H1 (cell line): ENCODE measurements at regions not wholly inside any gene's neighbourhood (a gene's known extent, or its start where the extent isn't known, plus 50 kb on each side); places are given as distances from the start of the nearest gene placed in this dataset.

Experiments
- CTCF ChIA-PET: fragments of 300-600 bp; sonication (Branson Sonifier 250); formaldehyde crosslinking; loops from one replicate; lab custom pipeline; 2021; ENCODE audit not compliant: partially characterized antibody; lab: Charles Lee
- POLR2A ChIA-PET: fragments of 300-600 bp; sonication (Branson Sonifier 250); formaldehyde crosslinking; loops from one replicate; lab custom pipeline; 2021; ENCODE audit warnings: inconsistent platforms; ENCODE audit not compliant: partially characterized antibody; lab: Charles Lee
- DNase-seq, 2 experiments: peaks; one replicate each; pipeline versions ENCODE4 v3.0.0 to v3.0.0-alpha.2; 2010 to 2022; ENCODE audit warnings: low spot score in 2 of 2, low read depth in 1 of 2, mixed read lengths in 1 of 2
- FAIRE-seq: peaks from 2 replicates; lab custom pipeline; 2011; peaks lifted over from hg19 to GRCh38; lab: Jason Lieb, UNC
- H2AFZ ChIP-seq: 2 replicates; pipeline ENCODE4 v1.8.1; 2012; ENCODE audit warnings: low read length, inconsistent platforms
- H2AK5ac ChIP-seq: 2 replicates; pipeline ENCODE4 v1.6.1; 2013; ENCODE audit warnings: low read depth, low read length
- H2BK120ac ChIP-seq: replicated peaks from 2 replicates; pipeline ENCODE3; 2013; ENCODE audit warnings: low read depth, low read length, inconsistent platforms
- H2BK12ac ChIP-seq: 2 replicates; pipeline ENCODE4 v1.6.1; 2013; ENCODE audit warnings: low read depth, low read length
- H2BK15ac ChIP-seq: 2 replicates; pipeline ENCODE4 v1.6.1; 2013; ENCODE audit warnings: low read length
- H2BK20ac ChIP-seq: 2 replicates; pipeline ENCODE4 v1.6.1; 2013; ENCODE audit warnings: low read length
- H2BK5ac ChIP-seq: 2 replicates; pipeline ENCODE4 v1.6.1; 2013; ENCODE audit warnings: low read depth, low read length
- H3K14ac ChIP-seq: 2 replicates; pipeline ENCODE4 v1.6.1; 2013; ENCODE audit warnings: inconsistent platforms; ENCODE audit not compliant: insufficient read length
- H3K18ac ChIP-seq: 2 replicates; pipeline ENCODE4 v1.6.1; 2013; ENCODE audit warnings: low read length; ENCODE audit errors: extremely low read depth
- H3K23ac ChIP-seq: 2 replicates; pipeline ENCODE4 v1.6.1; 2013; ENCODE audit warnings: inconsistent platforms; ENCODE audit not compliant: insufficient read length
- H3K23me2 ChIP-seq: 2 replicates; pipeline ENCODE4 v1.6.1; 2013; ENCODE audit warnings: low read depth, low read length
- H3K27ac ChIP-seq: 2 replicates; pipeline ENCODE4 v1.6.1; 2011; ENCODE audit warnings: low read depth, low read length, inconsistent platforms
- H3K27me3 ChIP-seq, 4 experiments: replicated peaks in 1 of 4; 1 replicate in 1 of 4; 2 replicates in 3 of 4; pipeline versions ENCODE4 v1.6.1 to v1.8.1; 2011 to 2013; ENCODE audit warnings: low read length in 3 of 4, mild to moderate bottlenecking in 3 of 4, inconsistent platforms in 2 of 4, mixed read lengths in 2 of 4, moderate library complexity in 1 of 4; ENCODE audit not compliant: control insufficient read depth in 3 of 4, insufficient read depth in 3 of 4; ENCODE audit errors: extremely low read depth in 1 of 4
- H3K36me3 ChIP-seq, 4 experiments: 2 replicates each; pipeline versions ENCODE4 v1.6.1 to v1.8.1; 2011 to 2013; ENCODE audit warnings: mild to moderate bottlenecking in 4 of 4, low read length in 3 of 4, moderate library complexity in 2 of 4, control low read depth in 1 of 4, inconsistent platforms in 1 of 4; ENCODE audit not compliant: insufficient read depth in 4 of 4, control insufficient read depth in 2 of 4
- H3K4ac ChIP-seq: replicated peaks from 2 replicates; pipeline ENCODE3; 2013; ENCODE audit warnings: low read length, low read depth, mixed read lengths, inconsistent platforms; ENCODE audit not compliant: insufficient read length
- H3K4me1 ChIP-seq, 4 experiments: replicated peaks in 1 of 4; 1 replicate in 1 of 4; 2 replicates in 3 of 4; pipeline versions ENCODE4 v1.6.1 to v1.8.1; 2011 to 2013; ENCODE audit warnings: low read length in 3 of 4, inconsistent platforms in 2 of 4, mixed read lengths in 1 of 4; ENCODE audit not compliant: insufficient read depth in 4 of 4, control insufficient read depth in 3 of 4
- H3K4me2 ChIP-seq, 2 experiments: 2 replicates each; pipeline versions ENCODE4 v1.6.1 to v1.8.1; 2011 to 2013; ENCODE audit warnings: low read depth in 2 of 2, low read length in 2 of 2, control low read depth in 1 of 2, inconsistent platforms in 1 of 2, mild to moderate bottlenecking in 1 of 2; ENCODE audit not compliant: insufficient read depth in 1 of 2
- H3K4me3 ChIP-seq, 4 experiments: fragments of 200-600, 300-600 bp in 1 of 4; sonication (generic), shearing (Covaris generic), sonication (Bioruptor Twin) in 1 of 4; 2 replicates each; pipeline versions ENCODE4 v1.5.1 to v1.8.1; 2011 to 2016; ENCODE audit warnings: low read length in 4 of 4, low read depth in 3 of 4, control low read depth in 2 of 4, inconsistent platforms in 2 of 4, mild to moderate bottlenecking in 2 of 4, mixed read lengths in 1 of 4, moderate library complexity in 1 of 4; ENCODE audit not compliant: insufficient read depth in 2 of 4; ENCODE audit errors: extremely low read depth in 1 of 4
- H3K56ac ChIP-seq: replicated peaks from 2 replicates; pipeline ENCODE3; 2013; ENCODE audit warnings: low read depth, mild to moderate bottlenecking, mixed read lengths, low read length, inconsistent platforms; ENCODE audit not compliant: insufficient read length
- H3K79me1 ChIP-seq: 2 replicates; pipeline ENCODE4 v1.6.1; 2013; ENCODE audit warnings: low read depth, low read length, control low read depth
- H3K79me2 ChIP-seq, 2 experiments: 2 replicates each; pipeline versions ENCODE4 v1.6.1 to v1.8.1; 2012 to 2013; ENCODE audit warnings: low read length in 2 of 2, mild to moderate bottlenecking in 2 of 2, inconsistent platforms in 1 of 2; ENCODE audit not compliant: insufficient read depth in 2 of 2, control insufficient read depth in 1 of 2
- H3K9ac ChIP-seq, 4 experiments: replicated peaks in 1 of 4; 1 replicate in 1 of 4; 2 replicates in 3 of 4; pipeline versions ENCODE4 v1.6.1 to v1.8.1; 2011 to 2013; ENCODE audit warnings: low read depth in 3 of 4, low read length in 3 of 4, control low read depth in 2 of 4, mild to moderate bottlenecking in 2 of 4, moderate library complexity in 2 of 4, inconsistent platforms in 1 of 4; ENCODE audit errors: extremely low read depth in 1 of 4
- H3K9me3 ChIP-seq, 2 experiments: 2 replicates each; pipeline versions ENCODE4 v1.6.1 to v1.8.1; 2012 to 2013; ENCODE audit warnings: mild to moderate bottlenecking in 2 of 2, moderate library complexity in 2 of 2, control low read depth in 1 of 2, inconsistent platforms in 1 of 2, low read depth in 1 of 2, low read length in 1 of 2, mixed read lengths in 1 of 2; ENCODE audit not compliant: insufficient read depth in 2 of 2
- H4K20me1 ChIP-seq, 2 experiments: replicated peaks in 1 of 2; 2 replicates each; pipeline versions ENCODE3 to v1.8.1; 2011 to 2013; ENCODE audit warnings: inconsistent platforms in 2 of 2, low read length in 2 of 2, mild to moderate bottlenecking in 1 of 2; ENCODE audit not compliant: insufficient read depth in 2 of 2, control insufficient read depth in 1 of 2
- H4K5ac ChIP-seq: 2 replicates; pipeline ENCODE4 v1.6.1; 2013; ENCODE audit warnings: low read length, low read depth, mixed read lengths, inconsistent platforms; ENCODE audit not compliant: insufficient read length
- H4K8ac ChIP-seq: 2 replicates; pipeline ENCODE4 v1.8.0; 2013; ENCODE audit warnings: mild to moderate bottlenecking, moderate library complexity, low read length, inconsistent platforms; ENCODE audit not compliant: insufficient read depth; ENCODE audit errors: extremely low read depth
- H4K91ac ChIP-seq: replicated peaks from 2 replicates; pipeline ENCODE3; 2013; ENCODE audit warnings: low read length, mixed read lengths, inconsistent platforms; ENCODE audit not compliant: insufficient read length
- BCL11A ChIP-seq, 2 experiments: IDR thresholded peaks; one replicate each; pipeline ENCODE4 v1.6.1; 2011; ENCODE audit warnings: low read depth in 2 of 2, low read length in 2 of 2, mild to moderate bottlenecking in 2 of 2
- CBX8 ChIP-seq: fragments of 300-800, 300-1000 bp; sonication (generic); IDR thresholded peaks from 2 replicates; pipeline ENCODE4 v1.7.1; 2016; ENCODE audit warnings: low read depth, low read length, borderline replicate concordance
- CEBPB ChIP-seq: IDR thresholded peaks from 2 replicates; pipeline ENCODE4 v1.6.1; 2012; ENCODE audit warnings: low read depth, low read length
- CHD1 ChIP-seq: IDR thresholded peaks from 2 replicates; pipeline ENCODE4 v1.6.1; 2012; ENCODE audit warnings: low read depth, low read length, improper control_type of control experiment
- CHD2 ChIP-seq: IDR thresholded peaks from 2 replicates; pipeline ENCODE4 v1.6.1; 2012; ENCODE audit warnings: low read length, improper control_type of control experiment
- JUN ChIP-seq: IDR thresholded peaks from 2 replicates; pipeline ENCODE4 v1.6.1; 2011; ENCODE audit warnings: low read depth, mild to moderate bottlenecking, improper control_type of control experiment, low read length
- MAFK ChIP-seq: IDR thresholded peaks from 2 replicates; pipeline ENCODE4 v1.6.1; 2012; ENCODE audit warnings: low read depth, mild to moderate bottlenecking, improper control_type of control experiment, low read length
- NANOG ChIP-seq: IDR thresholded peaks from 2 replicates; pipeline ENCODE4 v1.6.1; 2011; ENCODE audit warnings: low read length, low read depth, mild to moderate bottlenecking, inconsistent platforms; ENCODE audit not compliant: insufficient read depth, poor library complexity, severe bottlenecking
- POU5F1 ChIP-seq: IDR thresholded peaks from 2 replicates; pipeline ENCODE4 v1.6.1; 2011; ENCODE audit warnings: low read depth, mild to moderate bottlenecking, low read length, moderate library complexity
- RAD21 ChIP-seq, 2 experiments: IDR thresholded peaks in 1 of 2; conservative IDR thresholded peaks in 1 of 2; 2 replicates each; pipeline ENCODE4 v1.6.1; 2011; ENCODE audit warnings: low read depth in 2 of 2, low read length in 2 of 2, improper control_type of control experiment in 1 of 2, inconsistent platforms in 1 of 2, mild to moderate bottlenecking in 1 of 2, moderate library complexity in 1 of 2
- SIX5 ChIP-seq: IDR thresholded peaks from 2 replicates; pipeline ENCODE4 v1.6.1; 2011; ENCODE audit warnings: mild to moderate bottlenecking, low read depth, low read length
- SP2 ChIP-seq: IDR thresholded peaks from 2 replicates; pipeline ENCODE4 v1.6.1; 2012; ENCODE audit warnings: mild to moderate bottlenecking, low read length, inconsistent platforms
- SP4 ChIP-seq: IDR thresholded peaks from 2 replicates; pipeline ENCODE4 v1.6.1; 2012; ENCODE audit warnings: low read length, inconsistent platforms
- WGBS, 2 experiments: shearing (Covaris generic) in 1 of 2; methylation state at CpG; one replicate each; pipeline versions ENCODE4 v1.1.6 to v1.1.7; 2013 to 2015; ENCODE audit warnings: low lambda C conversion rate in 2 of 2, mixed read lengths in 2 of 2, inconsistent platforms in 1 of 2, low coverage in 1 of 2, missing lambda C conversion rate in 1 of 2; ENCODE audit not compliant: insufficient replicate concordance in 2 of 2, insufficient coverage in 1 of 2, insufficient read length in 1 of 2; ENCODE audit errors: extremely low coverage in 1 of 2, missing lambda C conversion rate in 1 of 2; 5-methylcytosine and 5-hydroxymethylcytosine counted together

- TF ChIP-seq CEBPB: no peak
- TF ChIP-seq, all 59 proteins: peak for 0
These were observed 214.3 kb upstream of the PDE3A start (continued) for GRCh38 chr12:20154052-20154451.

- Histone ChIP-seq H3K4me2 (no peak overlapping the region), H2BK5ac (no peak overlapping the region), H2AFZ (no peak overlapping the region), H4K5ac (no peak overlapping the region), H3K4ac (no peak overlapping the region), H3K9ac (no peak overlapping the region), H3K18ac (no peak overlapping the region), H3K23ac (no peak overlapping the region), H4K20me1 (no peaks in the 10 kb centered on the region), H2BK12ac (no peak overlapping the region), H3K56ac (no peak overlapping the region), H3K4me1 (peaks cover 0 to 3% (median 2%) of the 10 kb centered on the region in 4 experiments; a peak in 2 of 7 replicates), H3K4me3 (no peak overlapping the region), H2BK120ac (no peak overlapping the region), H3K23me2 (no peaks in the 10 kb centered on the region; the same call in 1 of the 2 replicates), H3K27ac (no peak overlapping the region), H2AK5ac (no peak overlapping the region), H3K36me3 (no peaks in the 10 kb centered on the region), H3K9me3 (no peaks in the 10 kb centered on the region), H4K91ac (no peak overlapping the region), H3K79me1 (no peaks in the 10 kb centered on the region), H3K14ac (no peak overlapping the region), H2BK15ac (no peak overlapping the region), H3K79me2 (no peaks in the 10 kb centered on the region), H2BK20ac (no peak overlapping the region), H3K27me3 (no peaks in the 10 kb centered on the region), H4K8ac (no peak overlapping the region)
- POLR2A ChIA-PET: no interaction called here
- CTCF ChIA-PET: no interaction called here
- WGBS, 2 experiments: 100% methylated on average over 1 of the region's 1 CpG; no CpG with 5 or more reads in 1 of the 2 experiments
- FAIRE-seq (no peak), DNase-seq (no peak)
- no peak for TF ChIP-seq BCL11A (IDR thresholded peaks at IDR 0.05; ENCODE audit: low read depth in 2 of 2, low read length in 2 of 2)
- no peak for TF ChIP-seq CHD2
- no peak for TF ChIP-seq RAD21 (IDR thresholded peaks at IDR 0.05 in 1 of 2, conservative IDR thresholded peaks at IDR 0.05 in 1 of 2; ENCODE audit: low read depth in 2 of 2, low read length in 2 of 2)
- no peak for TF ChIP-seq POU5F1
- no peak for TF ChIP-seq CHD1
- no peak for TF ChIP-seq SIX5
- TF ChIP-seq MAFK: no peak
- TF ChIP-seq JUN: no peak
- TF ChIP-seq SP4: no peak
- TF ChIP-seq CBX8: no peak
- TF ChIP-seq SP2: no peak
- no peak for TF ChIP-seq NANOG
These were observed 213.0 kb upstream of the PDE3A start for GRCh38 chr12:20155374-20155773.
